MCF 10A (cell line): ENCODE measurements at regions not wholly inside any gene's neighbourhood (a gene's known extent, or its start where the extent isn't known, plus 50 kb on each side); places are given as distances from the start of the nearest gene placed in this dataset.

Source experiments
- BruUV-seq: library from RNA; stranded (reverse); fragments of 400-500 nt; replicated peaks from 2 replicates; lab custom pipeline; 2021; lab: Mats Ljungman, UMichigan
- CTCF ChIA-PET: fragments of 300-600 bp; sonication (Branson Sonifier 250); formaldehyde crosslinking; extraction: SDS; loops from one replicate; lab custom pipeline; 2021; ENCODE audit warnings: antibody characterized with exemption, inconsistent platforms; lab: Yijun Ruan, JAX
- POLR2A ChIA-PET: fragments of 300-600, 350-650 bp; sonication (Branson Sonifier 250); formaldehyde crosslinking; extraction: SDS; loops from one replicate; lab custom pipeline; 2020; ENCODE audit warnings: antibody characterized with exemption, inconsistent platforms; lab: Yijun Ruan, JAX
- DNase-seq: peaks from one replicate; pipeline ENCODE4 v3.0.0-alpha.2; 2018; ENCODE audit not compliant: unreplicated experiment
- H3K27ac Mint-ChIP-seq: one replicate; pipeline ENCODE4 v1.8.0; 2022; ENCODE audit warnings: mild to moderate bottlenecking, low read depth, mixed read lengths; ENCODE audit not compliant: unreplicated experiment
- H3K27me3 Mint-ChIP-seq: one replicate; pipeline ENCODE4 v1.8.0; 2022; ENCODE audit warnings: mixed read lengths; ENCODE audit not compliant: insufficient read depth, unreplicated experiment
- H3K36me3 Mint-ChIP-seq: one replicate; pipeline ENCODE4 v1.8.0; 2022; ENCODE audit warnings: mild to moderate bottlenecking, moderate library complexity, mixed read lengths; ENCODE audit not compliant: insufficient read depth, unreplicated experiment
- H3K4me1 Mint-ChIP-seq: one replicate; pipeline ENCODE4 v1.8.0; 2022; ENCODE audit warnings: mixed read lengths; ENCODE audit not compliant: insufficient read depth, unreplicated experiment
- H3K4me3 Mint-ChIP-seq: one replicate; pipeline ENCODE4 v1.8.0; 2022; ENCODE audit warnings: mild to moderate bottlenecking, moderate library complexity, mixed read lengths; ENCODE audit not compliant: unreplicated experiment
- H3K9me3 Mint-ChIP-seq: one replicate; pipeline ENCODE4 v1.8.0; 2022; ENCODE audit warnings: mixed read lengths; ENCODE audit not compliant: unreplicated experiment
- CTCF ChIP-seq: fragments of 200-600 bp; IDR thresholded peaks from one replicate; pipeline ENCODE4 v1.8.0; 2022; ENCODE audit warnings: antibody characterized with exemption, mild to moderate bottlenecking; ENCODE audit not compliant: unreplicated experiment
- intact Hi-C: fragments of 100-400 bp; cut with micrococcal nuclease; formaldehyde crosslinking; loops from 2 replicates; pipeline ENCODE4 v1.14.1; 2022

GRCh38 chr2:56012221-56012765, 88.7 kb upstream of the EFEMP1 start:
- Mint-ChIP-seq H3K27ac (no peak overlapping the region), H3K36me3 (no peaks in the 10 kb centered on the region), H3K9me3 (no peaks in the 10 kb centered on the region), H3K27me3 (no peaks in the 10 kb centered on the region), H3K4me3 (no peak overlapping the region), H3K4me1 (peaks cover 5% of the 10 kb centered on the region)
- BruUV-seq: no TSS peak
- CTCF ChIA-PET: interaction anchor here (0.6 to 8.9 kb wide), 5 partner anchors 8 to 294 kb away, joined by 3 to 68 read pairs (median 3); no protein-coding TSS in a partner anchor
- DNase-seq: no peak
- intact Hi-C loops: no loop called here
- TF ChIP-seq CTCF: no peak
- POLR2A ChIA-PET: no interaction called here

GRCh38 chr2:56013475-56013874, 89.9 kb upstream of the EFEMP1 start:
- intact Hi-C loops: no loop called here
- no TSS peak for BruUV-seq
- Mint-ChIP-seq H3K4me3 (no peak overlapping the region), H3K9me3 (no peaks in the 10 kb centered on the region), H3K27ac (no peak overlapping the region), H3K4me1 (peaks cover 5% of the 10 kb centered on the region), H3K36me3 (no peaks in the 10 kb centered on the region), H3K27me3 (no peaks in the 10 kb centered on the region)
- CTCF ChIA-PET: interaction anchor here (1.1 to 8.9 kb wide), 5 partner anchors 52 to 295 kb away, joined by 4 to 68 read pairs (median 5); partner anchors contain the start of gene EFEMP1
- DNase-seq: no peak
- TF ChIP-seq CTCF: no peak
- POLR2A ChIA-PET: no interaction called here

GRCh38 chr2:56014046-56014730, 90.6 kb upstream of the EFEMP1 start:
- no peaks in the 10 kb centered on the region for H3K36me3 Mint-ChIP-seq
- TF ChIP-seq CTCF: no peak
- DNase-seq: no peak
- H3K4me3 Mint-ChIP-seq: no peak overlapping the region
- no peak overlapping the region for H3K27ac Mint-ChIP-seq
- CTCF ChIA-PET: interaction anchor here (0.5 to 8.9 kb wide), 8 partner anchors 12 to 296 kb away, joined by 3 to 68 read pairs (median 4); partner anchors contain the start of gene EFEMP1
- no peaks in the 10 kb centered on the region for H3K9me3 Mint-ChIP-seq
- BruUV-seq: no TSS peak
- peaks cover 5% of the 10 kb centered on the region for H3K4me1 Mint-ChIP-seq
- POLR2A ChIA-PET: interaction anchor here (0.6 kb wide), 1 partner anchor 251 kb away, joined by 3 read pairs; no protein-coding TSS in a partner anchor
- intact Hi-C loops: no loop called here
- H3K27me3 Mint-ChIP-seq: no peaks in the 10 kb centered on the region

- no peak for TF ChIP-seq CTCF
- H3K27ac Mint-ChIP-seq: no peak overlapping the region
- no peak for DNase-seq
- H3K4me1 Mint-ChIP-seq: peaks cover 5% of the 10 kb centered on the region
- no peaks in the 10 kb centered on the region for H3K9me3 Mint-ChIP-seq
- no peak overlapping the region for H3K4me3 Mint-ChIP-seq
- no peaks in the 10 kb centered on the region for H3K36me3 Mint-ChIP-seq
- no peaks in the 10 kb centered on the region for H3K27me3 Mint-ChIP-seq
- intact Hi-C loops: no loop called here
- ChIA-PET CTCF (interaction anchor here (0.5 to 8.9 kb wide), 3 partner anchors 294 to 417 kb away, joined by 3 to 68 read pairs (median 4); no protein-coding TSS in a partner anchor), POLR2A (no interaction called here)
- BruUV-seq: no TSS peak
Observed at GRCh38 chr2:56015711-56016115, 92.1 kb upstream of the EFEMP1 start.
